Activated T-cell treated with anti-CD3 and anti-CD28 coated beads, Interleukin-2, amount 50 U/mL, for 4 hours (primary cell): ENCODE measurements at regions not wholly inside any gene's neighbourhood (a gene's known extent, or its start where the extent isn't known, plus 50 kb on each side); places are given as distances from the start of the nearest gene placed in this dataset.

Source experiments
- ATAC-seq, 2 donors: fragments of 200-7000 bp; cut with Tn5 transposase; one replicate each; pipeline ENCODE4 v1.10.0; 2021
- DNase-seq: peaks from one replicate; pipeline ENCODE4 v3.0.0-alpha.2; 2020
- H3K27me3 Mint-ChIP-seq: one replicate; pipeline ENCODE4 v1.8.0; 2021; ENCODE audit warnings: low read depth, mixed read lengths
- H3K36me3 Mint-ChIP-seq: one replicate; pipeline ENCODE4 v1.8.0; 2022; ENCODE audit warnings: mixed read lengths; ENCODE audit not compliant: insufficient read depth
- H3K4me1 Mint-ChIP-seq: one replicate; pipeline ENCODE4 v1.8.0; 2021; ENCODE audit warnings: low read depth, mixed read lengths
- H3K4me3 Mint-ChIP-seq: one replicate; pipeline ENCODE4 v1.8.0; 2021; ENCODE audit warnings: mild to moderate bottlenecking, moderate library complexity, mixed read lengths
- H3K9me3 Mint-ChIP-seq: one replicate; pipeline ENCODE4 v1.8.0; 2021; ENCODE audit warnings: mixed read lengths

GRCh38 chr5:26236936-26237335 lies 801.5 kb downstream of the CDH9 start:
- no peaks in the 10 kb centered on the region for H3K36me3 Mint-ChIP-seq

GRCh38 chr5:26232706-26233105 lies 805.7 kb downstream of the CDH9 start:
- ATAC-seq (no peak), DNase-seq (no peak)
- Mint-ChIP-seq H3K27me3 (no peaks in the 10 kb centered on the region), H3K36me3 (no peaks in the 10 kb centered on the region), H3K9me3 (peaks cover 22% of the 10 kb centered on the region), H3K4me1 (no peaks in the 10 kb centered on the region), H3K4me3 (no peak overlapping the region)

More at GRCh38 chr5:26236936-26237335, 801.5 kb downstream of the CDH9 start:
- Mint-ChIP-seq H3K4me1 (no peaks in the 10 kb centered on the region), H3K4me3 (no peak overlapping the region), H3K9me3 (peaks cover 8% of the 10 kb centered on the region), H3K27me3 (no peaks in the 10 kb centered on the region)
- no peak for ATAC-seq
- DNase-seq, result no peak

GRCh38 chr5:26231316-26231715 lies 807.1 kb downstream of the CDH9 start:
- DNase-seq, result no peak
- H3K36me3 Mint-ChIP-seq, result no peaks in the 10 kb centered on the region
- ATAC-seq, result no peak
- H3K27me3 Mint-ChIP-seq, result no peaks in the 10 kb centered on the region
- no peaks in the 10 kb centered on the region for H3K4me1 Mint-ChIP-seq
- H3K4me3 Mint-ChIP-seq, result no peak overlapping the region
- H3K9me3 Mint-ChIP-seq, result peaks cover 33% of the 10 kb centered on the region

- no peak for ATAC-seq
- no peak for DNase-seq
- Mint-ChIP-seq H3K9me3 (peaks cover 43% of the 10 kb centered on the region), H3K27me3 (no peaks in the 10 kb centered on the region), H3K4me3 (no peak overlapping the region), H3K4me1 (no peaks in the 10 kb centered on the region), H3K36me3 (no peaks in the 10 kb centered on the region)
Observed at GRCh38 chr5:26229848-26230247, 808.5 kb downstream of the CDH9 start.

GRCh38 chr5:26227245-26227644 lies 811.1 kb downstream of the CDH9 start:
- H3K36me3 Mint-ChIP-seq, result no peaks in the 10 kb centered on the region
- H3K4me1 Mint-ChIP-seq, result no peaks in the 10 kb centered on the region
- no peaks in the 10 kb centered on the region for H3K27me3 Mint-ChIP-seq
- no peak overlapping the region for H3K4me3 Mint-ChIP-seq
- peaks cover 49% of the 10 kb centered on the region for H3K9me3 Mint-ChIP-seq
- DNase-seq, result no peak
- no peak for ATAC-seq

GRCh38 chr5:26205121-26205520 lies 833.3 kb downstream of the CDH9 start:
- Mint-ChIP-seq H3K9me3 (peaks cover 15% of the 10 kb centered on the region), H3K36me3 (no peaks in the 10 kb centered on the region), H3K27me3 (no peaks in the 10 kb centered on the region), H3K4me1 (no peaks in the 10 kb centered on the region), H3K4me3 (no peak overlapping the region)
- ATAC-seq (no peak), DNase-seq (no peak)

- H3K4me1 Mint-ChIP-seq, result no peaks in the 10 kb centered on the region
- ATAC-seq, result no peak
- no peak overlapping the region for H3K4me3 Mint-ChIP-seq
- DNase-seq, result no peak
- H3K36me3 Mint-ChIP-seq, result no peaks in the 10 kb centered on the region
- H3K9me3 Mint-ChIP-seq, result peaks cover 18% of the 10 kb centered on the region
- no peaks in the 10 kb centered on the region for H3K27me3 Mint-ChIP-seq
Observed at GRCh38 chr5:26193626-26194025, 844.8 kb downstream of the CDH9 start.

GRCh38 chr5:26192486-26192885 lies 845.9 kb downstream of the CDH9 start:
- no peak for DNase-seq
- H3K4me1 Mint-ChIP-seq, result no peaks in the 10 kb centered on the region
- no peaks in the 10 kb centered on the region for H3K36me3 Mint-ChIP-seq
- H3K27me3 Mint-ChIP-seq, result no peaks in the 10 kb centered on the region
- no peak overlapping the region for H3K4me3 Mint-ChIP-seq
- H3K9me3 Mint-ChIP-seq, result peaks cover 18% of the 10 kb centered on the region
- no peak for ATAC-seq

- no peak for ATAC-seq
- H3K4me1 Mint-ChIP-seq, result no peaks in the 10 kb centered on the region
Observed at GRCh38 chr5:26181582-26181981, 856.8 kb downstream of the CDH9 start.

GRCh38 chr5:26148569-26149107 lies 889.7 kb downstream of the CDH9 start:
- no peak overlapping the region for H3K4me3 Mint-ChIP-seq
- DNase-seq (no peak), ATAC-seq (no peak)
- no peaks in the 10 kb centered on the region for H3K4me1 Mint-ChIP-seq
- peaks cover 17% of the 10 kb centered on the region for H3K9me3 Mint-ChIP-seq
- H3K27me3 Mint-ChIP-seq, result no peaks in the 10 kb centered on the region
- H3K36me3 Mint-ChIP-seq, result no peaks in the 10 kb centered on the region

More at GRCh38 chr5:26181582-26181981, 856.8 kb downstream of the CDH9 start:
- Mint-ChIP-seq H3K27me3 (no peaks in the 10 kb centered on the region), H3K36me3 (no peaks in the 10 kb centered on the region), H3K9me3 (peaks cover 10% of the 10 kb centered on the region), H3K4me3 (no peak overlapping the region)
- no peak for DNase-seq

GRCh38 chr5:26143259-26143658 lies 895.1 kb downstream of the CDH9 start:
- H3K4me1 Mint-ChIP-seq, result no peaks in the 10 kb centered on the region
- no peak overlapping the region for H3K4me3 Mint-ChIP-seq
- no peaks in the 10 kb centered on the region for H3K36me3 Mint-ChIP-seq
- peaks cover 3% of the 10 kb centered on the region for H3K9me3 Mint-ChIP-seq
- H3K27me3 Mint-ChIP-seq, result no peaks in the 10 kb centered on the region
- no peak for DNase-seq
- no peak for ATAC-seq

GRCh38 chr5:26121338-26121737 lies 917.0 kb downstream of the CDH9 start:
- DNase-seq, result no peak
- H3K27me3 Mint-ChIP-seq, result no peaks in the 10 kb centered on the region
- peaks cover 14% of the 10 kb centered on the region for H3K9me3 Mint-ChIP-seq
- no peaks in the 10 kb centered on the region for H3K36me3 Mint-ChIP-seq
- no peak for ATAC-seq
- H3K4me3 Mint-ChIP-seq, result no peak overlapping the region
- H3K4me1 Mint-ChIP-seq, result no peaks in the 10 kb centered on the region

- no peak overlapping the region for H3K4me3 Mint-ChIP-seq
- ATAC-seq, result no peak
- peaks cover 23% of the 10 kb centered on the region for H3K9me3 Mint-ChIP-seq
- no peaks in the 10 kb centered on the region for H3K4me1 Mint-ChIP-seq
- no peaks in the 10 kb centered on the region for H3K36me3 Mint-ChIP-seq
- H3K27me3 Mint-ChIP-seq, result no peaks in the 10 kb centered on the region
- no peak for DNase-seq
Observed at GRCh38 chr5:26104175-26104574, 934.2 kb downstream of the CDH9 start.

GRCh38 chr5:26060212-26060611 lies 978.2 kb downstream of the CDH9 start:
- no peaks in the 10 kb centered on the region for H3K27me3 Mint-ChIP-seq
- ATAC-seq (no peak), DNase-seq (no peak)
- peaks cover 33% of the 10 kb centered on the region for H3K9me3 Mint-ChIP-seq
- H3K36me3 Mint-ChIP-seq, result no peaks in the 10 kb centered on the region
- H3K4me3 Mint-ChIP-seq, result no peak overlapping the region
- H3K4me1 Mint-ChIP-seq, result no peaks in the 10 kb centered on the region

- peaks cover 29% of the 10 kb centered on the region for H3K9me3 Mint-ChIP-seq
- H3K27me3 Mint-ChIP-seq, result no peaks in the 10 kb centered on the region
- DNase-seq (no peak), ATAC-seq (no peak)
- no peaks in the 10 kb centered on the region for H3K36me3 Mint-ChIP-seq
- no peaks in the 10 kb centered on the region for H3K4me1 Mint-ChIP-seq
- no peak overlapping the region for H3K4me3 Mint-ChIP-seq
Observed at GRCh38 chr5:26054594-26054993, 983.8 kb downstream of the CDH9 start.

GRCh38 chr5:26034813-26035212 lies 1003.6 kb downstream of the CDH9 start:
- Mint-ChIP-seq H3K4me3 (no peak overlapping the region), H3K27me3 (no peaks in the 10 kb centered on the region), H3K4me1 (no peaks in the 10 kb centered on the region), H3K9me3 (peaks cover 18% of the 10 kb centered on the region), H3K36me3 (no peaks in the 10 kb centered on the region)
- DNase-seq (no peak), ATAC-seq (no peak)
